Tibial nerve (tissue), 4 donors: ENCODE measurements at regions not wholly inside any gene's neighbourhood (a gene's known extent, or its start where the extent isn't known, plus 50 kb on each side); places are given as distances from the start of the nearest gene placed in this dataset.

Source experiments
- CTCF ChIP-seq, 5 experiments: fragments of 200-600 bp in 3 of 5; fragments of 450-650 bp in 2 of 5; sonication (generic) in 3 of 5; IDR thresholded peaks; one replicate each; pipeline ENCODE4 v1.5.1; 2016 to 2019; ENCODE audit warnings: antibody characterized with exemption in 5 of 5, mild to moderate bottlenecking in 3 of 5, moderate library complexity in 2 of 5
- EP300 ChIP-seq, 2 donors: sonication (generic); formaldehyde crosslinking; IDR thresholded peaks; one replicate each; pipeline ENCODE4 v1.6.1; 2017; ENCODE audit warnings: antibody characterized with exemption in 2 of 2, mild to moderate bottlenecking in 1 of 2
- POLR2A ChIP-seq, 2 donors: fragments of 450-650 bp; IDR thresholded peaks; one replicate each; pipeline ENCODE4 v1.6.1; 2017; ENCODE audit warnings: antibody characterized with exemption in 2 of 2, mild to moderate bottlenecking in 2 of 2, moderate library complexity in 2 of 2

- TF ChIP-seq CTCF (IDR thresholded peaks at IDR 0.05) (no peak), POLR2A (IDR thresholded peaks at IDR 0.05) (no peak), EP300 (IDR thresholded peaks at IDR 0.05) (no peak)
Measured at GRCh38 chr6:167697316-167697715, 129.4 kb upstream of the AFDN start.
